ENCODE measurements at regions not wholly inside any gene's neighbourhood (a gene's known extent, or its start where the extent isn't known, plus 50 kb on each side); places are given as distances from the start of the nearest gene placed in this dataset.
A peak's percentile ranks its signal among the peaks of the same experiment; 100 is the strongest.

DNA sequence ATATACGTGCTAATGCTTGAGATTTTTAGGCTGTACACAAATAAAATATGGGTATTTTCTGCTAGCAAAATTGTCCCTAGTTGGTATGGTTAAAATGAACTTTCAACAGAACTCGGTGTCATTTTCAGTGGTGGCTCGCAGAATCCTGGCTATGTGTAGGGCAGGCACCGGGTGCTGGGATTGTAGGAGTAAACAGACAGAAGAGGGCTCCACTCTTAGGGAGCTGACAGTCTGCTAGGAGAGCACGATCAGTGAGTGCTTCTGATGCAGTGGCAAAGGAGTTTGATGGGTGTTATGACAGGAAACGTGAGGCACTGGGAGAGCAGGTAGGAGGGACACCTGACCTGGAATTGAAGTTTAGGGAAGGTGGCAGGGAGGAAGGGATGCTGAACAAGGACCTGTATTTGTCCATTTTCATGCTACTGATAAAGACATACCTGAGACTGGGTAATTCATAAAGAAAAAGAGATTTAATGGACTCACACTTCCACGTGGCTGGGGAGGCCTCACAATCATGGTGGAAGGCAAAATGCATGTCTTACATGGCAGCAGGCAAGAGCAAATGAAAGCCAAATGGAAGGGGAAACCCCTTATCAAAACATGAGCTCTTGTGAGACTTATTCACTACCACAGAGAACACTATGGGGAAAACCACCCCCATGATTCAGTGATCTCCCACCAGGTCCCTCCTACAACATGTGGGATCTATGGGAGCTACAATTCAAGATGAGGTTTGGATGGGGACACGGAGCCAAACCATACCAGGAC is 105.4 kb upstream of the LCLAT1 start:
- DNase-seq, result no peak

DNA sequence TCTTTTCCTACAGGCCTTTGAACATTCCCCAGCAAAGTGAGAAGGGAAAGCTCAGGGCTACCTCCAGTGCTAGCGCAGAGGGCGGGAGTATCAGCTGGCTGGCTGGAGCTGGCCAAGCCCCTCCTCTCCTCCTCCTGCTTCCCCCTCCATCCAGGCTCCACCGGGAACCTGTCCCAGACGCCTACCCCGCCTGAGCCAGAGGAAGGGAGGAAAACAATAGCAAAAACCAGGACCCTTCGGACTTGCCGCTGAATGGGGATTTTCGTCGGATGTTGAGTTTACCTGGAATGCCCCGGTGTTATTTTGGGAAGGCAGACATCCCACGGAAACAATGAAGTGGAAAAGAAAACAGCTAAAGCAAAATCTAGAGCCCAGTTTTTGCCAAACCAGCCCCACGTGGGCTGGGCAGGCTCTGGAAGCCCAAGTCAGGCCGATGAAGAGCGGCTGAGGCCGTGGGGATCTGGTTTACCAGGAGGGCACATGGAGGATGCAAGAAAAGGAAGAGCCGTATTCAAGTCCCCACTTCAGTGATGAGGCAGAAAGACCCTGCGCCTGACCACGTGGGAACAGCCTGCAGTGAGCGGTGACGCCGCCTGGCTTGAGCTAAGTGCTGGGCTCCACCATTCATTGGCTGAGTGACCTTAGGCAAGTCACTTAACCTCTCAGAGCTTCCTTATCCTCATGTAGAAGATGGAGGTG is 100.4 kb upstream of the LCLAT1 start:
- DNase-seq, result no peak

DNA sequence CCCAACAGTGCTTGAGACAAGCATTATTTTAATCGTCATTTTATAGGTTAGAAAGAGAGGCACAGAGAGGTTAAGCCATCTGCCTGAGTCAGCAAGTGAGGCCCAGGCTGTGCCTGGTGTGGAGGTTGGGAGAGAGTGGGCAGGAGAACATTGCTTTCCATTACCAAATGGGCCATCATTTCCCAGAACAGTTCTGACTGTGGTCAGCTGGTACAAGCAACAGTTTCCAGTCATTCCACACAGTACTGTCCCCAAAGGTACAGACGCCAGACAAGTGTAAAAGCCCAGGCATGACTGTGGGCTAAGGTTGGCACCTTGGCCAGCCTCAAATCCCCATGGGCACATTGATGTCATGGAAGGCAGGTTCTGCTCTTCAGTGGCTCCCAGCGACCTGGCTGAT is 98.2 kb upstream of the LCLAT1 start:
- DNase-seq, result no peak

DNA sequence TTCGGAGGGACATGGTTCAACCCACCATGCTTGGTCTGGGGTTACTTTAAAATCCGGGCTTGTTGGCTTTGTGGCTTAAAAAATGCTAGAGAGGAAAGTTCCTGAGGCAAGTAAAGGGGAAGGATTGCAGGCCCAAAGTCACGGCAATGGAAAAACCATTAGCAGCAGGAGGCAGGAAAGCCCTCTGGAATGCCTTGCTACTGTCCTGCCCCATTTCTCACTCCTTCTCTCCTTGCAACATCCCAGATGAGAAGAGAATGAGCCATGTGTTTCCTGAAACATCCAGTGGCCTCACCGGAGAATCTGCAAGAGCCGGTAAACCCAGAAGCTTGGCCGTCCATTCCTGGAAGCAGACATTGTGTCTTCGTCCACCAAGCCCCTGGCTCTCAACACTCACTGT is 97.4 kb upstream of the LCLAT1 start:
- no peak for DNase-seq

DNA sequence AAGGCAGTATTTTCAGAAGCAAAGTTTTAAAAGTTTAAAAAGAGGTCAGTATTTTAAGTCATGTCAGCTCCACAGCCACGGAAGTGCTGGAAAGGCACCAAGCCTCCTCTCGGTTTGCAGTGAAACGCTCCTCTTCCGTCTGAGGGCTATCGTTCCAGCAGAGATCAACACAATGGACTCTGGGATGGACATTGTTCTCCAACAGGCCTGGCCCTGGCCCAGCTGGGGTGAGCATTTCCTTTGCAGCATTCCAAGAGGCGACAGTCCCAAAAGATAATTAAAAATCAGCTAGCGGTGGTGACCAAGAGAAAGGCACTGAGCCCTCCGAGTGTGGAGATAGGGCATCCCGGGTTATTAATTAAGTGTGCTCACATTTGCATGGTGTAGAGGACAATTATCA is 95.9 kb upstream of the LCLAT1 start:
- no peak for DNase-seq

DNA sequence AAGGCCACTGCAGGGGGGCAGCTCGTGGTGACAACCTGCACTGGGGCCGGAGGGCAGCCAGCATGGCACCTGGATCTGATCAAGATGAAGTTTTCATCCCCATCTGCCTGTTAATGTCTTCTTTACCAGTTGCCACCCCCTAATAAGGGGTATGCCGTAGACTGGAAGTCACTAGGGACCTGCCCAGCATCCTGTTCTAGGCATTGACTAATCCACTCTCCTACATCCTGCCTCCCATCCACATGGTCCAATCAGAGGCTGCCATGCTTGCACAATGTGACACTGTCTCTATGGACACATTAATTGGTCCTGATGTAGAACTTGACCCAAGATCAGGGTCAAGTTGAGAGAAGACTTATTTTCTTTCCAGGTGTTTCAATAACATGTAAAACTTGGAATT is 95.1 kb upstream of the LCLAT1 start:
- DNase-seq, result no peak

DNA sequence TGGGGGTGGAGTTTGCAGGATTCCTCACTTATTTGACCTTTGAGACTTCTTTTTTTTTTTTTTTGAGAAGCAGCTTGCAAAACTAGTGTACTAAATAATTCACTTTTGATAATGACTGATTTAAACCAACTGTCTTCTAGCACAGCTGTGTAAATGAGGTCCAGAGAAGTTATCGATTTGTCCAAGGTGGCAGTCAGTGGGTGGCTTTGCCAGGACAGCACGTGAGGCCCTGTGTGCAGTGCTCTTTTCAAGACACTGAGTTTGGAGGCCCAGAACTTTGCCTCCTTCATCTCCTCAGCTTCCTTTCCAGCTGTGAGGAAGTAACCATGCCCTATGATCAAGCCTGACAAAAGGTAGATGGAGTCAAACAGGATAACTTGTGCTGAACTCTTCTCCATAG is 92.9 kb upstream of the LCLAT1 start:
- DNase-seq, result no peak

DNA sequence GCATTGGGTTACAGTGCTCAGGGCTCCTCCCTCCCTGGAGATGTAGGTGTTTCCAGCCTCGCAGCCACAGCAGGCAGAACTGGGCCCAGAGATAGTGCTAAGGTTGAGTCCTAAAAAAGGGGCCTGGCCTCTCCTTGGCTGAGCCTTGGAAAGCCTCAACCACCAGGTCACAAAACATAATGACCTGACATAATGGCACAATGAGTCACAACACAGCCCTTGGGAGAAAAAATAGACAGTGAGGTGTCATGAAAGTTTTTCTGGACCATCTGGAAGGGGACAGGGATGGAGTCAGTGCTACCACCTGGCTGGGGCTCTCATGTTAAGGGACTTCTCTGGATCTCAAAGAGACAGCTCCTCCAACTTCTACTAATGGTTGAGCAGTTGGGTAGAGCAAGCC is 92.4 kb upstream of the LCLAT1 start:
- DNase-seq, result no peak

DNA sequence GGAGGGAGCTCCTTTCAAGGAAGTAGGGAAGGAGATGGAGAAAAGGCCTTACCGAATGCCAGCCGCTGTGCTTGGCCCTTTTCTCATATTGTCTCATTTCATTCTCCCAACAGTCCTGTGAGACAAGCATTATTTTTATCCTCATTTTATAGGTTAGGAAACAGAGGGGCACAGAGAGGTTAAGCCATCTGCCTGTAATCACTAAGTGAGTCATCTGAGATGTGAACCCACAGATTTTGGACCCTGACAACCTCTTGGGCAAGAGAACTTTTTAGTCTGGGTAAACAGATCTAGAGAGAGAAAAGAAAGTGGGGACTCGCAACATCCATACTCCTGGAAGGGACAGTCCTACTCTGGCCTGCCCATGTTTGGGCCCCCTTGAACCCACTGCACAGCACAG is 91.7 kb upstream of the LCLAT1 start:
- no peak for DNase-seq

DNA sequence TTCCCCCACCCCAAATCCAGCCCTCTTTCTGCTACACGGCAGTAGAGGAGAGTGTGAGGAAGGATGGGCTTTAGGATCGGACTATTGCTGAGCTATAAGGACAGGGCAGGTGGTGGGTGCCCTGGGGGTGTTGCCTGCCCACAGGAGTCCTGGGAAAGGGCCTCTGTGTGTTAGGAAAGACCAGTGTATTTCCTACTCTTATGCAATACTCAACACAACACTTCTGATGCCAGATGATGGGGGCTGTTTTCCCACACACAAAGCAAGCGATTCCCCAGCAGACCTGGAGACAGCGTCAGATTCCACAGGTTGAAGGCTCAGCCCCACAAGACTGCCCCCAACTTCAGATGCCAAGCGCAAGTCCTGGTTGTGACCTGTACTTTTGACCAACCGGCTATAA is 91.0 kb upstream of the LCLAT1 start:
- no peak for DNase-seq

DNA sequence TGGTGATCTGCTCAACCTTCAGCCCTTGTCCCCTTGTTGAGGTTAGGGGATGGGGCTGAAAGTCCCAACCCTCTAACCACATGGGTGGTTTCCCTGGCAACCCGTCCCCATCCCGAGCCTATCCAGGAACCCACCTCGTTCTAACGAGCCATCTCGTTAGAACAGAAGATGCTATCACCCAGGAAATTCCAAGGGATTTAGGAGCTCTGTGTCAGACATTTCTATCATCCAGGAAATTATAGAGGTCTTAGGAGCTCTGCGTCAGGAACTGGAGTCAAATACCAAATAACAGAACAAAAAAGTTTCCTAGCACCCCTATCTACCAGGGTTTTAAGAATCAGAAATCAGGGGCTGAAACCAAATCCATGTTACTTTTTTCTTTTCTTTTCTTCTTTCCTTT is 90.3 kb upstream of the LCLAT1 start:
- DNase-seq, result no peak

DNA sequence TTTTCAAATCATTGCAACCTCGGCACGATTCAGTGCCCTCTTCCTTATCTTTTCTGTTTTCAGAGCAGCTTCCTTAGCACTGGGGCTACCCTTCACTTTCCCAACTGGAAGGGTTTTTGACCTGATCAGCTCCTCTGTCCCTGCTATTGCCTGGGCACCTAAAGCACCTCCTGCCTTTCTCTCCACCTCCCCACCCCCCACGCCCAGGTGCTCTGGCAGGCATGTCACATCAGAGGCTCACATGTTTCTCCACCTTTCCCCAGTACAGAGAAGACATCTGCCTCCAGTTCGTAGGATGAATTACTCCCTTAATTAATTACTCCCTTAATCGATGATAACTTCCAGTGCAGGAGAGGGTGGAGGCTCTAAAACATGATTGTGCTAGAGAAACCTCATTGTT is 88.7 kb upstream of the LCLAT1 start:
- peak; percentile 69 for DNase-seq

DNA sequence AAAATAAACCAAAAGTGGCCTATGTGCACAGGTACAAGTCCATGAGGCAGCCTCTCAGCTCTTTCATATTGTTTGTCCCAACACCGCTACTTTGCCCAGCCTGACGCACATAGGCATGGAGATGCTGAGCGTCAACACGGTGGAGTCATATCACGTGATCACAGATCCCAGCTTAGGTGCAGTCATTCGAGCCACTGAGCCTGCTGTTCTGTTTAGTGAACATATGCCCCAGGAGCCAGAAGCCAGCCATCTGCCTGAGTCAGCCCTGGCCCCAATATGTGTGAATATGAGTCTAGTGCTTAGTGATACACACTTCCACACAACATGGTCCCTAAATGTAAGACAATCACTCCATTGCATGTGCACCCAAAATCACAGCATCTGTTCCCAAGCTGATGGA is 88.2 kb upstream of the LCLAT1 start:
- DNase-seq, result peak; percentile 99

DNA sequence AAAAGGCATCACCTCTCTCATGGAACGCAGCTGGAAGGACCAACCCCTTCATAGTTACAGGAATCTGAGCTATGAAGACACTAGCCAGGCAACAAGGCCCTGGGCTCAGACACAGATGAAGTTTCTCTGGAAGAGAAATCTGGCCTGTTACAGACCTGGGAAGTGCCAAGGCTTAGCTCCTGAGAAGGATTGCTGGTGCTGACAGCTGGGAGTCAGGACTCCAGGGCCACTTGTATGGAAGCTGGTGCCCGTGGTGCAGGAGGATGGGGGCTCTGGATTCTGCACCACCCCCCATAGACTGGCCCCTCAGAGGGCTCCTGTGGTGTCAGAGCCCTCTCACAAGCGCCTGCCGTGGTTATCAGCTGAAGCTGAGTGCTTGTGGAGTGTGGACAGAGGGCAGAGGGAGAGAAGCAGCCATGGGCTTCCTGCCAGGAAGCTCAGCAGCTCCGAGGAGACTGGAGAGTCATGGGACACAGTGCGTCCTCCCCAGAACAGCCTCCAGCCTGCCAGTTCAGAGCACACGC is 87.3 kb upstream of the LCLAT1 start:
- DNase-seq, result peak; percentile 23

DNA sequence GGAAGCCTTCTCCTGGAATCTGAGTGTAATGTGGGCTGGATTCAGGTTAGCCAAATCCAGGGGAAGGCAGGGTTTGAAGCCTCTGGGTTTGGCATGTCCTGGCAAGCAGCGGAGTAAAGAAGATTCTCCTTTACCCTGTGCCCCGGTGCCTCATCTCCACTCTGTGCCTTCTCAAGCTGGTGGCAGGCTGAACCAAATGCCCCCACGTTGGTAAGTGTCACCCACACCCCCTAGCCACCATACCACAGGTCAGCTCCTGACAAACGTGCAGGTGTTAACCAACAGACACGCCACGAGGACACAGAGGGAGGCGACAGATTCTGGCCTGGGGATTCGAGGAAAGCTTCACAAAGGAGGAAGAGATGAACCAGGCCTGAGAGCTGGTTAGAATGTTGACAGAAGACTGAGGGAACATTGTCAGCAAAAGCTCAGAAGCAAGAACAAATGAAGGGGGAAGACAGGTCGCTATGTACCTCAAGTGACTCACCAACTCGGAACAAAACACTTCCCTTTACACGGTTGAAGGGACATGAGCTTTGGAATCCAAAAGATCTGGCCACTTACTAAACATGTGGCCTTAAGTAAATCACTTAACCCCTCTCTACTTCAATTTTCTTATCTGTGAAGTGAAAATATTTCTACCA is 85.2 kb upstream of the LCLAT1 start:
- DNase-seq, result no peak

DNA sequence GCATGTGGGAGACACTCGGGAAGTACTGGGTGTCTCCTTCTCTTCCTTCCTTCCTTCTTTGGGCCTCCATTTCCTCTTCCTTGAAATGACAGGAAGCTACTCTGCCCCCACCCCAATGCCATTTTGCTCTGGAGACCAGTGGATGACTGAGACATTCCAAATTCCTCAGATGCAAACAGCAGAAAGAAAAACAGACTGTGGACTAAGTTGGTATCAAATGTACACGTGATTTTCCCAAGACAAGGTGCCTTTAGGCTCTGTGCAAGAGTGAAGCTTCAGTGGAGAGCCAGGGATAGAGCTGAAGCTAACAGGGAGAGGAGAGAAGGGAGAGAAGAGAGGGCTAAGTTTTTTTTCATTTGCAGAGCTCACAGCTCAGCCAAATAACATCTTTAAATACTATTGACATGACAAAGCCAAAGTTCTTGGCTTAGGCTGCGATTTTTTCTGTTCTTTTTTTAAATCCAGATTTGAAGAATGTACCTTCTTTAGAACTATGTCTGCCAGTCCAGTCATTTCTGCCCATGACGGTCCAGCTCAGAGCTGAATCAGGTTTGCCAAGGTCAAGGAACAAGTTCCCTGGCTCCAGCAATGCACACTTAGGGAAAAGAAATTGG is 84.5 kb upstream of the LCLAT1 start:
- no peak for DNase-seq

DNA sequence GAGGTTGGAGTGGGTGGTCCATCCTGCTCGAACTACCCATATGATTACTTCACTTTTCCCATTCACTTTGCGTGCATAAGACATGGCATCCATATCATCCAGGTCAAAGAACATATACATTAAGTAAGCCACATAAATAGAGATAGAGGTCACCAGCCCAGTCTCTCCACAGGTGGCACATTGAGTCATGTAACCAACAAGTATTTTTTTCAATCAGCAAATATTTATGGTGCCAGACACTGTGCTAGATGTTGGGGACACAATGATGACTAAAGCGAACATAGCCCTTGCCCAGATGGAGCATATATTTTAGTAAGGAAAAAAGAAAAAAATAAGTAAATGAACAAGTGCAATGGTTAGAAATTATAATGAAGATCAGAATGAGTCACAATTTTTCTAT is 83.6 kb upstream of the LCLAT1 start:
- no peak for DNase-seq

DNA sequence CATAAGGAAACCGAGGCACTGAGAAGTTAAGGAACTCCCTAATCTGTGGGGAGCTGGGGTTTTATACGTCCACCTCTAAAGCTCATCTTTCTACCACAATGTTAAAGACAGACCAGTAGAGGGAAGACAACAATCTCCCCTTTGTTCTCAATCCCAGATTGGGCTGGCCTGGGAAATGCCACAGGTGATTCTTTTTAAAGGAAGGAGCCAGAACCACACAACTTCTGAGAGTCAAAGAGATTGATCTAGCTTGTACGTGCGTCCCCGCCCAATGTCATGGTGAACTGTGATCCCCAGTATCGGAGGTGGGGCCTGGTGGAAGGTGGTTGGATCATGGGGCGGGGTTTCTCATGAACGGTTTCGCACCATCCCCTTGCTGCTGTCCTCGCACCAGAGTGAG is 81.8 kb upstream of the LCLAT1 start:
- no peak for DNase-seq

DNA sequence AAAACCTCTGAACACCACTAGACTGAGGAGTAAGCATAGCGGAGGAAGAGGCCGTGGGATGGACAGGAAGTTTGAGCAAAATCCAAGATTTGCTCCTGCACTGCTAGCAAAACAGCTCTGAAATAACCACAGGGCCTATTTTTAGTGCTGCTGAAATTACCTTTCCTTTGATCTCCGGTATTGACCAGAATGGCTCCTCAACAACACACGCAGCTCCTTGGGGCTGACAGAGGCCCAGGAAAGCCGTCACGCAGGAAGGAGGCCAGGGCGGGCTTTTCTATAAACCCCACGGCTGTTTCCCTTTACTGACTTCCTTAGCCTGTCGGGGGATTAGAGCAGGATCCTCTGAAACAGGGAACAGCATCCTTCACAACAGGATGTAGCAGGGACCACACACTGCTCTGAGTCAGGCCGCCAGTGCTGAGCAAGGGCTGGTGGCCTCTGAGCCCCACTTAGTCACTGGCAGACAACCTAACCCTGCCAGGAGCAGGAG is 80.8 kb upstream of the LCLAT1 start:
- no peak for DNase-seq

DNA sequence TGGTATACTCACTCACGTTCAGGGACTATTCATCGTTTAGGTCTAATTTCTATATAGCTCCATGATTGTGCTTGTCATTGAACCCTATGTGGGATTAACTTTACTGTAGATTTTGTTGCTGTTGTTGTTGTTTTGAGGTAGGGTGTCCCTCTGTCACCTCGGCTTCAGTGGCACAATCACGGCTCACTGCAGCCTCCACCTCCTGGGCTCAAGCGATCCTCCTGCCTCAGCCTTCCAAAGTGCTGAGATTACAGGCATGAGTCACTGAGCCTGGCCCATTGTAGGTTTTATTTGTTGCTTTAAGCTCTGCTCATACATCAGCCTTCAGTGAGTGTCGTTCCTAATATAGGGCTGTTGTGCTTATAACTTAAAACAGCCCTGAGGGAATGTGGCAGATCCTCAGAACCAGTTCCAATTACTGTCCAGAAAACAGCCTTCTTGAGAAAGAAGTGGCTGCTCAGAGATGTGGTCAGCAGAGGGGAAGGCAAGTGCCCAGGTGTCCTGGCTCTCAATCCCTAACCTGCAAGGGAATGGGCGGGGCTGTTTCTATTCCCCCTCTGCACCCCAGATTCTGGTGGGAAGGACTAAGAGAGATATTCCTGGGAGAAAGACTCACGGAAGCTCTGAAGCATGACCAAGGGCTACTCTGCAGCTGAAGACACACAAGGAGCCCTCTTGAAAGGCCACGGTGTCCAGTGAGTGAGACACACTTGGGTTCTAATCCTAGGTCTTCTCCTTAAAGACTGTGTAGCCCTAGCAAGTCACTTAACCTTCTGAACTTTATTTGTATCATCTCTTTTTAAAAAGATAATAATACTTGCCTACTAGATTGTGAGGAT is 79.6 kb upstream of the LCLAT1 start:
- no peak for DNase-seq

DNA sequence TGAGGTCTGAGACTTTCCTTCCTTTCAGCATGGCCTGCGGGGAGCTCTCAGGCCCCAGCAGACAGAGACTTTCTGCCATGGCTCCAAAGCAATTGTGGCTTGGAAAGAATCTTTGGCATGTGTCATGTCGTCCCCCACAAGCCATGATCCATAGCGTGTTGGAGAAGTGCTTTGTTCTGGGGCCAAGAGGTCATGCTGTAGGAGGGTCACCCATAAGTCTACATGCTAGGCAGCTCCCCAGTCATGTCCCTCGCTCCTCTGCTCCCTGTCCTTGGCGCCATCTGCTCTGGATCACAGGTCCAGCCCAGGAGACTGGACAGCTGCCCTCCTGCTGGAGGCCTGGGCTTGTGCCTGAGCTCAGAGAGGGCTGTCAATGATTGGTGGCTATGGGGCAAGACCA is 78.8 kb upstream of the LCLAT1 start:
- no peak for DNase-seq

DNA sequence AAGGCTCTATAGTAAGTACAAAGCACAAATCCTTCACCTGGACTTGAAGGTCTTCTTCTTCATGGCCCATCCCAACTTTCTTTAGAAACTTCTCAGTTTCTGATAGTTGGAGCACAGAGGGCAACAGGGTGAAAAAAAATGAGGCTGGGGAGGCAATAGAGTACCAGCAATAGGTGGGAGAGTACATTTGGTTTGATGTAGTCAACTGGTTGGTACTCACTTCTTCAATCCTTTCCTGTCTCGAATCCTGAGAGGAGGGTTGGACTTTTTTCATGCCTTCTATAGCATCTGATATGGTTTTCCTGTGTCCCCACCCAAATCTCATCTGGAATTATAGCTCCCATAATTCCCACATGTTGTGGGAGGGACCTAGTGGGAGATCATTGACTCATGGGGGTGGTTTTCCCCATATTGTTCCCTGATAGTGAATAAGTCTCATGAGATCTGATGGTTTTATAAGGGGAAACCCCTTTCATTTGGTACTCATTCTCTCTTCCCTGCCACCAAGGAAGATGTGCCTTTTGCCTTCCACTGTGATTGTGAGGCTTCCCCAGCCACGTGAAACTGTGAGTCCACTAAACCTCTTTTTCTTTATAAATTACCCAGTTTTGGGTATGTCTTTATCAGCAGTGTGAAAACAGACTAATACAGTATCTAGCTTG is 75.9 kb upstream of the LCLAT1 start:
- DNase-seq, result no peak

Measured in NCI-H2171 treated with DMSO at 0.1 percent for 48 hours (cell line).